ENCODE measurements at regions not wholly inside any gene's neighbourhood (a gene's known extent, or its start where the extent isn't known, plus 50 kb on each side); places are given as distances from the start of the nearest gene placed in this dataset.
A peak's percentile ranks its signal among the peaks of the same experiment; 100 is the strongest.

DNA sequence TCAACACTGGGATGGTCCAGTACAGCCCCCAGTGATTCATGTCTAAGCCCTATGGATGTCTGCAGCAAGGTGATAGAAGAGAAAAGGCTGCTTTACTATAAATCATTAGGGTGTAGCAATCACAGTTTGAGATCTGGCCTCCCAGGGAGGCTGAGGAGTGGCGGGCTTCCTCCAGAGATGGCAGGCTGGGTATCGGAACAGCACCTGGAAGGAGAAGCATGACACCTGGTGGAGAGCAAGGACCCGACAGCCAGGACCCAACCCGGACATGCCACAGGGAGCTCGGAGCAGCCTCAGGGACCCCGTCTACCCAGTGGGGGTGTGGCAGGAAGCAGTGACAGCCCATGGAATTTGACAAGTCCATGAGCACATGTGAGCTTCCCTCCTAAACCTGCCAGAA is 114.8 kb upstream of the CD93 start (continued):
- TF ChIP-seq, protein P1, sequence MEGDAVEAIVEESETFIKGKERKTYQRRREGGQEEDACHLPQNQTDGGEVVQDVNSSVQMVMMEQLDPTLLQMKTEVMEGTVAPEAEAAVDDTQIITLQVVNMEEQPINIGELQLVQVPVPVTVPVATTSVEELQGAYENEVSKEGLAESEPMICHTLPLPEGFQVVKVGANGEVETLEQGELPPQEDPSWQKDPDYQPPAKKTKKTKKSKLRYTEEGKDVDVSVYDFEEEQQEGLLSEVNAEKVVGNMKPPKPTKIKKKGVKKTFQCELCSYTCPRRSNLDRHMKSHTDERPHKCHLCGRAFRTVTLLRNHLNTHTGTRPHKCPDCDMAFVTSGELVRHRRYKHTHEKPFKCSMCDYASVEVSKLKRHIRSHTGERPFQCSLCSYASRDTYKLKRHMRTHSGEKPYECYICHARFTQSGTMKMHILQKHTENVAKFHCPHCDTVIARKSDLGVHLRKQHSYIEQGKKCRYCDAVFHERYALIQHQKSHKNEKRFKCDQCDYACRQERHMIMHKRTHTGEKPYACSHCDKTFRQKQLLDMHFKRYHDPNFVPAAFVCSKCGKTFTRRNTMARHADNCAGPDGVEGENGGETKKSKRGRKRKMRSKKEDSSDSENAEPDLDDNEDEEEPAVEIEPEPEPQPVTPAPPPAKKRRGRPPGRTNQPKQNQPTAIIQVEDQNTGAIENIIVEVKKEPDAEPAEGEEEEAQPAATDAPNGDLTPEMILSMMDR (IDR thresholded peaks at IDR 0.05 in 2 of 3, conservative IDR thresholded peaks at IDR 0.05 in 1 of 3; ENCODE audit: insufficient read depth in 2 of 3, low read depth in 1 of 3, low read length in 3 of 3): peak; percentile 60 to 80 (median 68)
- TF ChIP-seq TEAD4 (IDR thresholded peaks at IDR 0.05; ENCODE audit: low read length): 0 out of 2 replicates have a peak, but pooled peaks have one; percentile 14
- no peak for TF ChIP-seq TEAD4 (CRISPR knock-in tag; IDR thresholded peaks at IDR 0.05; ENCODE audit: borderline replicate concordance)
- 0 out of 2 replicates have a peak, but pooled peaks have one; percentile 24 for TF ChIP-seq EP300 (IDR thresholded peaks at IDR 0.05; ENCODE audit: low read length)
- peak; percentile 26; the same call in 1 of the 2 replicates for TF ChIP-seq GATA2 (CRISPR knock-in tag; IDR thresholded peaks at IDR 0.05)
- 0 out of 2 replicates have a peak, but pooled peaks have one; percentile 22 for TF ChIP-seq ZBTB33 (CRISPR knock-in tag; IDR thresholded peaks at IDR 0.05)
- TF ChIP-seq L3MBTL2 (IDR thresholded peaks at IDR 0.05): 0 out of 2 replicates have a peak, but pooled peaks have one; percentile 21
- TF ChIP-seq PTBP1 (IDR thresholded peaks at IDR 0.05; ENCODE audit: low read depth, low read length): no peak
- no peak for TF ChIP-seq PHF8 (IDR thresholded peaks at IDR 0.05; ENCODE audit: borderline replicate concordance, low read length)
- TF ChIP-seq PHF21A (IDR thresholded peaks at IDR 0.05; ENCODE audit: borderline replicate concordance, low read depth): no peak
- TF ChIP-seq REST (IDR thresholded peaks at IDR 0.05; ENCODE audit: borderline replicate concordance): peak; percentile 76
- no peak for TF ChIP-seq REST (CRISPR knock-in tag; IDR thresholded peaks at IDR 0.05; ENCODE audit: low read depth)
- TF ChIP-seq JUND (IDR thresholded peaks at IDR 0.05; ENCODE audit: borderline replicate concordance, low read depth, low read length): peak; percentile 15; the same call in 1 of the 2 replicates
- TF ChIP-seq JUND (tag; IDR thresholded peaks at IDR 0.05; ENCODE audit: borderline replicate concordance, low read depth, low read length): no peak
- TF ChIP-seq MEIS2 (IDR thresholded peaks at IDR 0.05; ENCODE audit: partially characterized antibody): peak; percentile 63
- TF ChIP-seq ETS1 (conservative IDR thresholded peaks at IDR 0.05; ENCODE audit: control insufficient read depth, low read depth, low read length): no peak
